ENCODE measurements at regions not wholly inside any gene's neighbourhood (a gene's known extent, or its start where the extent isn't known, plus 50 kb on each side); places are given as distances from the start of the nearest gene placed in this dataset.
A peak's percentile ranks its signal among the peaks of the same experiment; 100 is the strongest.

GRCh38 chr12:13358391-13358905, 161.9 kb downstream of the EMP1 start:
- H3K4me3 ChIP-seq (ENCODE audit: low read depth, low read length) = no peak overlapping the region
- no peak for TF ChIP-seq CTCF (IDR thresholded peaks at IDR 0.05; ENCODE audit: insufficient read depth, low read length, missing control alignments)
- DNase-seq (ENCODE audit: low read depth, low spot score) = no peak
- POLR2A ChIA-PET = no interaction called here
- CTCF ChIA-PET = no interaction called here

- TF ChIP-seq CTCF (IDR thresholded peaks at IDR 0.05; ENCODE audit: insufficient read depth, low read length, missing control alignments) = no peak
- CTCF ChIA-PET = interaction anchor here (1.4 kb wide), 1 partner anchor 11 kb away, joined by 8 read pairs; no protein-coding TSS in a partner anchor
- POLR2A ChIA-PET = no interaction called here
- H3K4me3 ChIP-seq (ENCODE audit: low read depth, low read length) = no peak overlapping the region
- DNase-seq (ENCODE audit: low read depth, low spot score) = no peak
Observed at GRCh38 chr12:13350946-13351345, 154.4 kb downstream of the EMP1 start.

- CTCF ChIA-PET = interaction anchor here (1.4 kb wide), 1 partner anchor 12 kb away, joined by 8 read pairs; no protein-coding TSS in a partner anchor
Observed at GRCh38 chr12:13350381-13350780, 153.9 kb downstream of the EMP1 start.

GRCh38 chr12:13348464-13348863, 151.9 kb downstream of the EMP1 start:
- POLR2A ChIA-PET = no interaction called here
- CTCF ChIA-PET = interaction anchor here (1.6 to 1.9 kb wide), 2 partner anchors 13 to 186 kb away, joined by 3 to 12 read pairs; no protein-coding TSS in a partner anchor
- no peak for TF ChIP-seq CTCF (IDR thresholded peaks at IDR 0.05; ENCODE audit: insufficient read depth, low read length, missing control alignments)
- no peak for DNase-seq (ENCODE audit: low read depth, low spot score)
- H3K4me3 ChIP-seq (ENCODE audit: low read depth, low read length) = no peak overlapping the region

More at GRCh38 chr12:13350381-13350780, 153.9 kb downstream of the EMP1 start:
- no peak for DNase-seq (ENCODE audit: low read depth, low spot score)
- TF ChIP-seq CTCF (IDR thresholded peaks at IDR 0.05; ENCODE audit: insufficient read depth, low read length, missing control alignments) = no peak
- H3K4me3 ChIP-seq (ENCODE audit: low read depth, low read length) = no peak overlapping the region
- POLR2A ChIA-PET = no interaction called here

GRCh38 chr12:13347241-13348043, 150.9 kb downstream of the EMP1 start:
- 0 out of 2 replicates have a peak overlapping the region, but pooled peaks have one; percentile 26 for H3K4me3 ChIP-seq (ENCODE audit: low read depth, low read length)
- peak; percentile 59 for DNase-seq (ENCODE audit: low read depth, low spot score)
- peak; percentile 18 for TF ChIP-seq CTCF (IDR thresholded peaks at IDR 0.05; ENCODE audit: insufficient read depth, low read length, missing control alignments)
- ChIA-PET POLR2A (interaction anchor here (1.1 kb wide), 1 partner anchor 14 kb away, joined by 3 read pairs; no protein-coding TSS in a partner anchor), CTCF (interaction anchor here (0.8 to 1.9 kb wide), 4 partner anchors 14 to 187 kb away, joined by 3 to 12 read pairs (median 4); no protein-coding TSS in a partner anchor)

- CTCF ChIA-PET = interaction anchor here (0.9 to 1.6 kb wide), 3 partner anchors 15 to 90 kb away, joined by 3 to 6 read pairs (median 4); no protein-coding TSS in a partner anchor
- POLR2A ChIA-PET = no interaction called here
- no peak overlapping the region for H3K4me3 ChIP-seq (ENCODE audit: low read depth, low read length)
- no peak for DNase-seq (ENCODE audit: low read depth, low spot score)
- no peak for TF ChIP-seq CTCF (IDR thresholded peaks at IDR 0.05; ENCODE audit: insufficient read depth, low read length, missing control alignments)
Observed at GRCh38 chr12:13345722-13346121, 149.2 kb downstream of the EMP1 start.
